Lower leg skin (tissue), 4 donors: ENCODE measurements at regions not wholly inside any gene's neighbourhood (a gene's known extent, or its start where the extent isn't known, plus 50 kb on each side); places are given as distances from the start of the nearest gene placed in this dataset.
"Not testable (repeated sequence)": the region's sequence is repeated elsewhere in the genome, so short reads cannot be mapped to it uniquely, and the experiment has no call there.

Experiments used
- DNase-seq, 2 donors: peaks; one replicate each; pipeline ENCODE4 v3.0.0-alpha.2; 2019; ENCODE audit warnings: low spot score in 2 of 2
- H3K4me3 ChIP-seq: fragments of 200-600 bp; sonication (generic); 2 replicates; pipeline ENCODE4 v1.5.1; 2017; ENCODE audit warnings: mild to moderate bottlenecking, low read depth; ENCODE audit not compliant: poor library complexity, severe bottlenecking
- CTCF ChIP-seq, 3 donors: fragments of 450-650 bp; IDR thresholded peaks; one replicate each; pipeline ENCODE4 v1.5.1; 2016; ENCODE audit warnings: antibody characterized with exemption in 3 of 3, mild to moderate bottlenecking in 3 of 3, moderate library complexity in 2 of 3
- POLR2A ChIP-seq, 2 donors: fragments of 450-650 bp; IDR thresholded peaks; one replicate each; pipeline ENCODE4 v1.6.1; 2016 to 2017; ENCODE audit warnings: antibody characterized with exemption in 2 of 2, mild to moderate bottlenecking in 1 of 2, moderate library complexity in 1 of 2
- WGBS, 2 donors: methylation state at CpG; one replicate each; pipeline ENCODE4 v1.1.5; 2018; 5-methylcytosine and 5-hydroxymethylcytosine counted together
- intact Hi-C: fragments of 100-400 bp; cut with DNase I; formaldehyde crosslinking; loops from one replicate; pipeline ENCODE4 v1.15.0; 2023; ENCODE audit warnings: low total_unique reads

- no peak overlapping the region for H3K4me3 ChIP-seq
- intact Hi-C loops, result no loop called here
- no peak for DNase-seq
- no peak for TF ChIP-seq CTCF (IDR thresholded peaks at IDR 0.05)
- no peak for TF ChIP-seq POLR2A (IDR thresholded peaks at IDR 0.05)
- WGBS, 2 donors, result 40 to 41% methylated on average over 1 of the region's 1 CpG
Observed at GRCh38 chr6:102944475-102944874, 1551.0 kb downstream of the GRIK2 start.

- no peak for DNase-seq
- TF ChIP-seq POLR2A (IDR thresholded peaks at IDR 0.05) (no peak), CTCF (IDR thresholded peaks at IDR 0.05) (no peak)
- intact Hi-C loops, result no loop called here
- H3K4me3 ChIP-seq, result no peak overlapping the region
Observed at GRCh38 chr6:102942206-102942605, 1548.7 kb downstream of the GRIK2 start.

GRCh38 chr6:102936959-102937358, 1543.5 kb downstream of the GRIK2 start:
- TF ChIP-seq CTCF (IDR thresholded peaks at IDR 0.05) (no peak), POLR2A (IDR thresholded peaks at IDR 0.05) (no peak)
- intact Hi-C loops, result no loop called here
- 46 to 58% methylated on average over 3 of the region's 3 CpGs for WGBS, 2 donors
- no peak overlapping the region for H3K4me3 ChIP-seq
- no peak for DNase-seq

- no peak overlapping the region for H3K4me3 ChIP-seq
- TF ChIP-seq CTCF (IDR thresholded peaks at IDR 0.05), result no peak
- TF ChIP-seq POLR2A (IDR thresholded peaks at IDR 0.05), result no peak
- DNase-seq, result no peak
- 86 to 95% methylated on average over 3 of the region's 3 CpGs for WGBS, 2 donors
- intact Hi-C loops, result no loop called here
Observed at GRCh38 chr6:102928109-102928508, 1534.6 kb downstream of the GRIK2 start.

- 45 to 49% methylated on average over 6 of the region's 6 CpGs for WGBS, 2 donors
- no peak overlapping the region for H3K4me3 ChIP-seq
- DNase-seq, result no peak
- TF ChIP-seq CTCF (IDR thresholded peaks at IDR 0.05), result no peak
- TF ChIP-seq POLR2A (IDR thresholded peaks at IDR 0.05), result no peak
- intact Hi-C loops, result no loop called here
Observed at GRCh38 chr6:102918161-102918560, 1524.7 kb downstream of the GRIK2 start.

GRCh38 chr6:102911571-102911970, 1518.1 kb downstream of the GRIK2 start:
- no peak overlapping the region for H3K4me3 ChIP-seq
- intact Hi-C loops, result no loop called here
- TF ChIP-seq POLR2A (IDR thresholded peaks at IDR 0.05) (no peak), CTCF (IDR thresholded peaks at IDR 0.05) (no peak)
- DNase-seq, result no peak

GRCh38 chr6:102910701-102911139, 1517.2 kb downstream of the GRIK2 start:
- DNase-seq, intact Hi-C loops, H3K4me3 ChIP-seq: not testable (repeated sequence)
- WGBS, 2 donors, result 99% methylated on average over 29 to 35 of the region's 38 CpGs
